Inferior parietal cortex (tissue), 1 donor: ENCODE measurements at regions not wholly inside any gene's neighbourhood (a gene's known extent, or its start where the extent isn't known, plus 50 kb on each side); places are given as distances from the start of the nearest gene placed in this dataset.

Experiments used
- DNase-seq: peaks from one replicate; pipeline ENCODE4 v3.0.0-alpha.2; 2016; ENCODE audit errors: extremely low spot score

DNA sequence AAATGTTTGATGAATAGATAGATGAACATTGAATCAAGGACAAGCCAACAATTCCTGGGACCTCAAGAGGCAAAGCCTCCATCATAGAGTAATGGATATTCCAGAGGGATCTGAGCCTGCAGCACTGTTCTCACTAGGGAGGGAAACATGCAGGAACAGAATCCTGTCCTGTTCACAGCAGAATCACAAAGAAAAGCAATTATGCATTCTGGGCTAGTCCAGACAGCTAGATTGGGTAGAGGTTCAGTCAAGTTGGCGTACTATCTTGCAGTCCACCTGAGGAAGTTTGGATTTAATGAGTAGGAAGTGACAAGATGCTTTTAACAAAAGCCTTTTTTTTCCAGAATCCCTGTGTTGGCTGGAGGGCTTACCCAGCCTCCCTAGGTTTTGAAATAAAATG lies 314.5 kb upstream of the SEMA6D start:
- DNase-seq, result no peak

DNA sequence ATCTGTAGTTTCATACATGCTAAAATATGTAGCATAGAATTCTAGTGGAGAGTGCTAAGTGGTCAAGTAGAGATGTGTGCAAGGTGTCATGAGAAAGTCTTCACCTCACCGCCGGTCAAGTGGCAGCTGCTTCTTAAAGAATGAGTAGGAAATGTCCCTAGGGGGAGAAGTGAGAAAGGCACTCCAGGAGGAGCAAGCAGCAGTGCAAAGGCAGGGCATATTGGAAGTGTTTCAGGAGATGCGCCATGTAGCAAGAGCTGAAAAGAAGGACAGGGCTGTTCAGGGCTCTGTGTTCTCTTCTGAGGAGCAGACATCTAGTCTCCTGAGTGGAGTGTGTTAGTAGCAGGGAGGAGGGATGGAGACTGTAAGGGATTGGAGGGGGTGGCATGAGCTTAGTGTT lies 312.4 kb upstream of the SEMA6D start:
- peak; percentile 13 for DNase-seq

DNA sequence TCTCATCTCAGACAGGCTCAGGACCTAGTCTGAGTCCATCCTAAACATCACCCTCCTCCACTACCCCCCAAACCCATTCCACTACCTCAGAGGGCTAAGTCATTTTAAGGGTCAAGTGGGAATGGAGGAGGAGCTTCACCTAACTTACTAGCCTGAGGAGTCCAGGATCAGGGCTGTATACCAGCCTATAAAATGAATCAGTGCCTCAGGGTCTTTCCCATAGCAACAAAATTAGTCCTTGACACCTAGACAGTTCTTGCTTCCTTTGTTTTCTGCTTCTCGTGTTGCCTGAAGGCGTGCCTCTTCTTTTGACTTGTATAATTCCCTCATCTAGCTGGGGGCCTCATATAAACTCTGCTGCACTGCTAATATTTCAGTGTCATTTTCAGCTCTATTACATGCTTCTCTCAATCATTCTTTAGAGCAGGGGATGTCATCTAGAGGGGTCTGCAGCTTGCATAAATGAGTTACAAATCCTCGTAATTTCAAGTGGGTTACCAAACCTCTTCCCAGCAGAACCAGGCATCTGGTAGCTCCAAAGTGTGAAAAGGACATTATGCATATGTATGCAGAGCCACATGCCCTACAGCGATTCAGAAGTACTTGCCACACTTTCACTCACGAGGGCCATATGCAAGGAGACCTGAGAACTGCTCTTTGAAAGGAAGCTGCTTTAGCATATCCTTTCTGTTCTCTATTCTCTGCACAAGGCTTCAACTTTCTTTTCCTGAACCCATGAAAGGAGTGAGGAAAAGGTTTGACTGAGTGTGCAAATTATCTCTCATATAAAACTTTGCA lies 311.7 kb upstream of the SEMA6D start:
- no peak for DNase-seq

DNA sequence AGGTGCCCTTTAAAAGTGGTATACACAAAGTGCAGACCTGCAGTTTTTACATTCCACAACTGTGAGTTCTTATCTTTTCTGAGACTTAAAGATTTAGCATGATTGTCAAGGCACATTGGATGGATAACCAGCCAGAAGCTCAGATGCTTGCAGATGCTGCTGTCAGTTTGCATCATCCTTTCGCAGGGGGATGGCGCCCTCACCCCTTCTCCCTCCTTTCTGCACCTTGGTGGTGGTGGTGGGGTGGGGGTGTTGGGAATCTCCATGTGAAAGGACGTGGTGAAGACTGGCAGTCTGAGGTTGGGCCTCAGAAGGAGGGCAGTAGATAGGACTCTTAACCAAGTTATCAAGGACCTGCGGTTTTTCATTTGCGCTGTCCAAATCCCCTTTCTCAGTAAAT lies 309.6 kb upstream of the SEMA6D start:
- no peak for DNase-seq

DNA sequence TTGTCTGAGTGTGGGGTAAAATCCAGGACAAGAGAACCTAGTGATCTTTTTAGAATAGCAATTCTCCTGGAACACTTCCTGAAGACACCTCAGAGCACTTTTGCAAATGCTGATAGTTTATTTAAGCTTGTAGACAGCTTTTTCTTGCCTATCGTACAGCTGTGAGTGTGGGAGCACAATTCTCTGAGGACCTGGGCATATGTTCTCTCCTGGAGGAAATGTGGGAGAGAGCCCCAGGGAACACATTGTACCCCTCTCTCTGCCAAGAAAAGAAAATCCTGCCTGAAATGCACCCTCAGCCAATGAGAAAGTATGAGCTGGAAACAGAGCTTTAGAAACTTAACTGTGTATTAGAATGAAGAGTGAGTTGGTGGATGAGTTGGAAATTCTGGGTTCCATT lies 308.3 kb upstream of the SEMA6D start:
- DNase-seq, result peak; percentile 56

DNA sequence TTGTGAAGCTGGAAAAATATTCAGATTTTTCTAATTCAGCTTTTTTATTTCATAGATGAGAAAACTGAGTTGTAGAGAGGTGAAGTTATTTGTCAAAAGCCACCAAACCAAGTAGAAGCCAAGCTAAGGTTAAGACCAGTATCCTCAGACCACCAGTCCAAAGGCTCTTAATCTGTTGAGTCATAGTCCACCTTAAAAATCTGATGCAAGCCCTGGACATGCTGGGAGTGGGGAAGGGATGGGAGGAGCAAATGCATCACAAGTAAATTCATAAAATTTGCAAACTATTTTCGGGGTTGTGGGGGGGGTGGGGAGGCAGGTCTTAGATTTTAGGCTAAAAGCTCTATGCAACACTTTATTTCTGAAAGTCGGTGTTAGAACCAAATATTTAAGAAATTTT lies 307.7 kb upstream of the SEMA6D start:
- DNase-seq, result no peak

DNA sequence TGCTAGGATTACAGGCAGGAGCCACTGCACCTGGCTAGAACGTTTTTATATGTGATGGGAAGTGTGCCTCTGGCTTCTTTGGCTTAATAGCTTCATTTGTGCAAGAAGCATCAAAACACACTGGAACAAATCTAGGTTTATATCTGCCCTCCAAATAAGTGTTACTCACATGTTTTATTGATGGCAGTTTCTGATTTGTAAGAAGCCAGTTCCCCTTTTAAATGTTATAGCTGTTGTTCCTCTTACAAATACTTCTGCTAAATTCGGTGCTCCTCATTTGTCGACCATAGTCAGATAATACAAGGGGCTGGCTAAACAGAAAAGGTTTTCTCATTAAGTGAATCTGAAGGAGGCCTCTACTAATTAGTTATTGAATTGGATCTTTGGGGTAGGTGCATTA lies 307.1 kb upstream of the SEMA6D start:
- DNase-seq, result no peak

DNA sequence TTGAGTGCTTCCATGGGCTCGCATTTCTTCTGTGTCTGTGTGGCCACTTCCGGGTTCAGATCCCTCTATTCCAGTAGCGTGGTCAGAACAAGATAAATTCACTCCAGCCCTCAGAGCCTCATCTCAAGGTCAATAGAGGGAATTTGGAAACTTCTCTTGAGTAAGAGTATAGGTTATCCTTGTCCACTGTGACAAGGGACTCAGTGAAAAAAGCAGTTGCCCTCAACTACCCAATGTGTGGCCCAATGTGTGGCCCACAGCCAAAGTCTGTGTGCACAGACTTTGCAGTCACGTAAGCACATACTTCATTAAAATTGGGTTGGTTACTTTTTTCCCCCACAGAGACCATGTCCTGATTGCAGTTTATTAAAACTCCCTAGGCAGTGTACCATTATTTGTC lies 305.6 kb upstream of the SEMA6D start:
- DNase-seq, result no peak

DNA sequence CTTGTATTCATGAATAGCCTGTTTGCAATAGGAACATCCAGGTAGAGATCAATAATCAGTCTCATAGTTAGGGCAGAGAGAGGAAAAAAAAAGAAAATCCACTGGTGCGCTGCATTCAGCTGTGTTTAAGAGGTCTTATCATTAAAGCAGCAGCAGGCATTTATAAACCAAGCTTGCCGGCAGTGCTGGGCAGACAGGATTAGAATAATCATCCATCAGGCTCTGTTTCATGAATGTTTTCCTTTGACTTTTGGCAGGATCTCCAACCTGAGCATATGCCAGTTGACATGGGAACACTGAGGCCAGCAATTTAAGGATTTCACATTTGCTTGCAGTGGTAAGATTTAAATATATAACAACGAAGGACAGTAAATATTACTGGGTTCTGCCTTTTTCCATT lies 305.2 kb upstream of the SEMA6D start:
- DNase-seq, result no peak

DNA sequence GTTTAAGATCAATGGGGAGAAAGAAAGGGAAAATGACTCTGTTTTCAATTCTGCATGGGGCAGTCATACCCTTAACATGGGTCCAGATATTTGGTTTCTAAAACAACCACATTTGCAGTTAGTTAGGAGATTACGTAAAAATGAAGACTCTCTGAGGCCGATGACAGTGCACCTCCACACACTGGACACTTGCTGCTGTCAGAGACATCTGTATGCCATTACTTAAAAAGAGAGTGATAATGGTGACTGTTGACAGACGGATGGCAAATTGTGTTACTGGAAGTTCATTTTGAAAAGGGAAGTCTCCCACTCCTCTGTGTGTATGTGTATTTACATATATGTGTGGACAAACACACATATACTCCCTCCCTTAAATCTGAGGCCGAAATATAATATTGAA lies 304.5 kb upstream of the SEMA6D start:
- DNase-seq, result no peak

DNA sequence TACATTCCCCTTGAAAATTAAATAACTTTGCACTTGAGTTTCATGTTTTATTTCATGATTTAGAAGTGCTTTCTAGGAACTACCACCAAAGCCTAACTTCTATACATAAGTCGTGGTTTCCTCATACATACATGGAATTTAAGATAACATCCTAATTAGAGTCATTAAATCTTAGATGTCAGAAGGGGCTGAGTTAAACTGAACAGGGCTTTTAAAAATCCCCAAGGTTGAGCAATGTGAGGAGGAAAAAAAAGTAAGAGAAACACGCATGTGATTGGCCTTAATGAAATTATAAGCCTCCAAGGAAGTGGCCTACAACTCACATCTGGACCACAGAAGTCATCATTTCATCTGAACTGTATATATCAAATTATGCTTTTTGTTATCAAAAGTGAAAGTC lies 303.1 kb upstream of the SEMA6D start:
- DNase-seq, result no peak

DNA sequence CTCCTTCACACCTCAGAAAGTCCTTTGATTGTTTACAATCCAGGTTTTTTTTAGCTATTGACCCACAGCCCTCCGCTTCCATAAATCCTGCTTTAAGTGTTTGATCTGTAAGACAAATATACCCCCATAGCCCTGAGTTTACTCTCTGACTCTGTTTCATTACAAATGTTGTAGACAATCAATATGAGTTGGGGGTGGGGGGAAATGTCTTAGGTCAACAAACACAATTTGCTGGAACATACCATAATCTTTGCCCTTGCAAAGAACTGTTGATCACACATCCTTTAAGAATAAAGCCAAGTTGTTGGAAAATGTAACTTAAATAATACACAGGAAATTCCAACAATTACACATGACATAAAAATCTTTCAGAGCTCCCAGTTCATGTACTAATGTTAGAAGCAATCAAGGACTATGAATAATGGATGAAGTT lies 301.8 kb upstream of the SEMA6D start:
- DNase-seq, result no peak

DNA sequence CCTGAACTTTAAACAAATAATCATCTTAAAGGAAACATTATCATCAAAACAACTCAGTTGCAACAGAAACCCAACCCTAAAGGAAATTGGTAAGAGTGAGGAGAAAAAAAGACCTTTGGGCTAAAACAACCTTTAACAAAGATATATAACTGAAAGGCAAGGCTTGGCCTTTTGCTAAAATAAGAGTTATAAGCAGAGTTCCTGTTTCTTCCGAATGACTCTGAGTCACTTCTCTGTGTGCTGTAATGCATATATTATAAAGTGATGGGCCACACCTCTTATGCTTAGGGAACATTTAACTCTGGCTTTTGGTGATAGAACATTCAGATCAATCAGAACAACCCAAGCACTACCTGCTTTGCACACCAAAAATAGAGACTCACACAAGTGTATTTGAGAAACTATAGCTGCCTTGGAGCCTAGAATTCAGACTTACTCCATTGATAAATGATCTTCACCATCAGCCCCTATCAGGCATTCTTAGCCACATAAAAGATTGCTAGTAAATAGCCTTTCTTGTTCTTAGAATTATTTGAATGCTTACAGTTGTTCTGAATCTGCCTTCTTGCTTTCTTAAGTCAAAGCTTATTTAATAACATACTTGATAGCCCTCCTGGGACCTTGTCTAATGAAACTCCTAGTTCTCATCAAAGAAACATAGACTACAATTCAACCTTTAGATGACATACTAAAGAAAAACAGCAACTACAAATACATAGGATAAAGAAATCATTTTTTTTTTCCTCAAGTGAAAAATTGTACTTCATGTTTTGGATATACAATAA lies 294.2 kb upstream of the SEMA6D start:
- DNase-seq, result no peak

DNA sequence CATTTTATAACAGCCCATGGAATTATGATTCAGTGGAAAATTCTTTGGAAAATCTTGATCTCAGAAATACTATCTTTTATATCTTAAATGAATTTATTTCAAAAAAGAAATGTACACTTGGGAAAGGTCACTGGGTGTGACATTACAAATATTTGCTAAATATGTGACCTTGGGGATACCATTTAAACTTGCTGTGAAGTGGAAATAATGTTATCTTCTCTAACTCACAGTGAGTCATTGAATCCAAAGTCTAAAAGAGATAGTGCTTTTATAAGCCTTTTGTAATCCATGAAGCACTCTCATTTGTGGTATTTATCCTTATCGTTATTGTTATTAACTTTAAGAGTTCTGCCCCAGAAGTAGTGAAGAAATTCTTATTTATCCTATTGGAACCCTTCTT lies 289.8 kb upstream of the SEMA6D start:
- DNase-seq, result no peak

DNA sequence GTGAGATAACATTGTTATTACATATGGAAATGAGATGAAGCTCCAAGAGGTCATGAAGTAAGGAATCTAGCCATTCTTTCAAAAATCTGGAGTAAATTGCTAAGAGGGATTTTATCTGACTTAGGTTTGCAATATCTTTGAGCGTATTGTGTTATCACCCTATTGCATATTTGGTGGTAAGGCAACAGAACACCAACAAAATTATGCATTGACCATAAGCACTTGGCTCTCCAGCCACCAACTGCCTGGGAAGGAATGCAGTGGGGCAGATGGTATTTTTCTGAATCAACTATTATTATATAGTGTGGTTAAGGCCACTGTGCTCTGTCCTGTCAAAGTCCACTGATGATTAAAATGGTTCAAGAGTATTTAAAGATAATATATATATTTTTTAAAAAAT lies 287.9 kb upstream of the SEMA6D start:
- no peak for DNase-seq

DNA sequence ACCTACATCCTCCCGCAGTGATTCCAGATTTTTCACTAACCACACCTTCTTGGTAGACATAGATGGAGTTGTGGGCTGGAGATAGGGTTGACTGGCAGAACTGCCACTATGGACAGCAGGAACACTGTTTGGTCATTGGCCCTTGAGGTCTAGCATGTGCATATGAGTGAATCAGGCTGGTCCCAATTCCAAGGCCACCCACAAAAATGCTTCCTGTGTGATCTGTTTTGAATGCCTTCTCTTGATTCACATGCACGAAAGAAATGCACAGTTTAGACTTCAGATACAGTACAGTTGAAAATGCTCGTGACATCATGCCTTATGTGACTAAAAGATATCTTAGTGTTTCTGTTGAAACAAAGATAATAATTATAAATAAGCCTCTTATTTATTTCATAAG lies 285.8 kb upstream of the SEMA6D start:
- no peak for DNase-seq

DNA sequence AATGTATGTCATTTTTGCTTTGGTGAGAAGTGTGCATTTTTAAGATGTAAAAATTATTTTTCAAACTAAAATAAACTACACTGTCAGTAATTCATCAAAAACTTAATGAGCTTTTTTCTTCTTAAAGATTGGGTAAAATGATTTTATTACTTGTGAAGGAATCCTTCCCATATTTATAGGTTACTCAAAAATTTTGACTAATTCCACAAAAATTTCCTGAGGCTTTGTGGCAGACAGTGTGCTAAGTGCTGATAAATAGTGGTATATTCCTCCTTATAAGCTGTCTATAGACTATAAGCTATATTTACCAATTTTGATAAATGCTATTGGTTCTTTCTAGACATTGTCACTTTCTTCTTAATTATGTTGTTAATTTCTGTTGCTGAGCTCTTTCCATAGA lies 284.5 kb upstream of the SEMA6D start:
- no peak for DNase-seq

DNA sequence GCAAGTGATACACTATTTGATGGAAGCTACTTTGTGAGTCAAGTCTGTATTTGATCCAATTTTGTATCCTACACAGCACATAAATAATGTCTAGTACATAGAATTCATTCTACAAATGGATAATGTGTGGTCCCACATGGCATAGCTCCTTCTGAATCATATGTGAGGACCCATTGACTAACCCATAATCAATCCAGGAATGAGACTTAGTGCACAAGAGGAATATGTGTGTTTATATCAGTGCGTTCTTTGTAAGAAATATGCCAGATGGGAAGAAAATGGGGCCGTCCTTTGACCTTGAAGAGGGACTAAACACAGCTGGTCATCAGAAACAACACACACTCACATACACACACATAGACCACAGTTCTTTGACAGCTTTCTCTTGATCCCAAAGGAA lies 282.7 kb upstream of the SEMA6D start:
- DNase-seq, result no peak

DNA sequence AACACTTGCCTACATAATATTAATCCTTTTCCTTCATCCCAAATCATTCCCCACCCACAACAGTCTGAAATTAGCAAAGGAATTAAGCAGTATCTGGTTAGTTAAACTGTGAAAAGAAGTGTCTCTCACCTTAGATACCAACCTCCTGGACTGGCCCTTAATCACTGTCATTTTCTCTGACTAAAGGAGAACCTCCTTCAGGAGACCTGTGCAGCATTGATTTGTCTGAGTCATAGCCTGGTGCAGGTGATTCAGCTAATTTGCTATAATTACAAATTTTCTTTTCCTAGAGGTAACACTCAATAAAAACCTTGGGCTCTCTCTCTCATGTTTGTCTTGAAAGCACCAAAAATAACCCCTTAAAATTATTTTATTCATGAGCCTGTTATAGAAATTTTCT lies 279.8 kb upstream of the SEMA6D start:
- no peak for DNase-seq

DNA sequence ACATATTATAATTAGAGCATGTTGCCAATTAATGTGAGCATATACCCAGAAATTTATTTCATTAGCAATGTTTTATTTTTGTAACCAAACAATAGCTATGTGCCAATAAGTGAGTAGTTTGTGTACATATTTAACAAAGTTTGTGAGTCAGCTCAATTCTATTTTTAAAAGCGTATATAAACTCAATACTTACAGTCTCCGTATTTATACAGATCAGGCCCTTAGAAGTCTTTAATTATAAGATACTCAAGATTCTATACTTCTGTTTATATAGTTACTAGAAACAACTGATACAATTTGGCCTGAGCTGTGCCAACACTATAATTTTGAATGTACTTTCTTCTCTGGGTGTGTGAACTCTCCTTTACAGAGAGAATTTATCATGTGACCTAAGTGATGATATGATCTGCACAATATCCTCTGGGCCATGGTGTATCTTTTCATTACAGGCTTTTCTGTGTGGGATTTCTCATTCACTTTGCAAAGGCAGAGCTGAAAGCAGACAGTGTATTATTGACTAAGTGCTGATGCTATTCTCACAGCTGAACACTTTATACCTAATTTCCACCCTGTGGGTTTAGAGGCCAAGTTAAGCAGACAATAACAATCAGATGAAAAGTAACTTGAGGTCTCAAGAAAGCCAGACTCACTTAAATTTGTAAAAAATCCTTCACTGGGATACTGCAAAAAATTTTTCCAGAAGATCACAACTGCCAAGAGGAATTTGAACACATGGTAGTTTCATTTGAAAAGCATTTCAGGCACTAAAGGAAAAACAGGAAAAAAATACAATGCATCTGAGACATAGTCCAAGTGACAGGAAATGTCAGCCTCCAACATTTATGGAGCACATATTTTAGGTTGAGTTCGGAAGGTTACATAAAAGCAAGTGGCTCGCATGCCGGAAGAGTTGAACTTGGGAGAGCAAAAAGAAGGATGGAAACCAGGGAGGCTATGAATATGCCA lies 277.9 kb upstream of the SEMA6D start:
- DNase-seq, result no peak

DNA sequence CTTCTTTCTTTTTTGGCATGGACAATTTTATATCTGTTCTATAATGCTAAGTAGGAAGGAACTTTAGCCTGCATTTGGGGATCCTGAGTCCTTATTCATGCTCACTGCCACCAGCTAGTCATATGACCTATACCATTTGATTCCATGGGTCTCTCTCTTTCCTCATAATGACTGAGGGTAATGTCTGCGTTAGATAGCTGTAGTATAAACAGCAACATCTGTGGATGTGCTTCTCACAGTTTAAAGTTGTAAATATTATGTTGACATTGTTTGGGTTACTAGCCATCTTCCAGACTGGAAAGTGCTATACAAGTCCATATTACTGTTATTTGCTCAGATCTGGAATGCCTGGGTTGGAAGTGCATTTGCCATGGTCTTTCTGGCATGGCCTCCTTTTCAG lies 274.9 kb upstream of the SEMA6D start:
- DNase-seq, result no peak

DNA sequence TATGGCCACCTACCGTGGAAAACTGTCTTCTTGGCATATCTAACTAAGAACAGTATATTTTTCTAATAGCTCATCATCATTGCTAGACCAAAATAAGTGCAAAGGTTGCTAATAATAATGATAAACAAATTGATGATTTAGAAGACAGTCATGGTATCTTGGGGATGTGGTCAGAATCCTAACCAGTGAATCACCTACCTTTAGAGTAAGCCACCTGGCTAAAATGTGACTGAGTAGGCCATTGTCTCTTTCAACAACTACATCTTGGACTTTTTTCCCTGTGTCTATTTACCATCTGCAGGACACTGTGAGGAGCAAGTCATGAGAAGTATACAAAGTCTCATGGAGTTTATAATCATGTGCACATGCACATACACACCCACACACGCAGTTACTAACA lies 273.5 kb upstream of the SEMA6D start:
- DNase-seq, result no peak
